SJCRH30 (cell line): ENCODE measurements at regions not wholly inside any gene's neighbourhood (a gene's known extent, or its start where the extent isn't known, plus 50 kb on each side); places are given as distances from the start of the nearest gene placed in this dataset.
"Not testable (repeated sequence)": the region's sequence is repeated elsewhere in the genome, so short reads cannot be mapped to it uniquely, and the experiment has no call there.

ENCODE experiments used
- DNase-seq, 2 experiments: peaks; one replicate each; pipeline ENCODE4 v3.0.0-alpha.2; 2015 to 2020
- H3K27ac ChIP-seq: fragments of 250-450 bp; sonication (Bioruptor Pico); 2 replicates; pipeline ENCODE4 v1.5.1; 2020; ENCODE audit warnings: mild to moderate bottlenecking, moderate library complexity
- H3K27me3 ChIP-seq: fragments of 250-450 bp; sonication (Bioruptor Pico); 2 replicates; pipeline ENCODE4 v1.5.1; 2020; ENCODE audit warnings: mild to moderate bottlenecking, moderate library complexity
- H3K36me3 ChIP-seq: fragments of 250-450 bp; sonication (Bioruptor Pico); 2 replicates; pipeline ENCODE4 v1.5.1; 2020; ENCODE audit warnings: mild to moderate bottlenecking, moderate library complexity
- H3K4me1 ChIP-seq: fragments of 250-450 bp; sonication (Bioruptor Pico); 2 replicates; pipeline ENCODE4 v1.5.1; 2020; ENCODE audit warnings: mild to moderate bottlenecking, moderate library complexity
- H3K4me3 ChIP-seq: fragments of 250-450 bp; sonication (Bioruptor Pico); 2 replicates; pipeline ENCODE4 v1.5.1; 2020; ENCODE audit warnings: mild to moderate bottlenecking, moderate library complexity
- H3K9me3 ChIP-seq: fragments of 250-450 bp; sonication (Bioruptor Pico); replicated peaks from 2 replicates; pipeline ENCODE4 v1.5.1; 2020; ENCODE audit warnings: mild to moderate bottlenecking, moderate library complexity

- H3K4me3 ChIP-seq, result no peak overlapping the region
- DNase-seq, result no peak
- no peaks in the 10 kb centered on the region; the same call in 1 of the 2 replicates for H3K9me3 ChIP-seq
- H3K27ac ChIP-seq, result no peak overlapping the region
- H3K36me3 ChIP-seq, result no peaks in the 10 kb centered on the region
- no peaks in the 10 kb centered on the region for H3K4me1 ChIP-seq
- H3K27me3 ChIP-seq, result no peaks in the 10 kb centered on the region; the same call in 1 of the 2 replicates
Measured at GRCh38 chr1:213767683-213768082, 220.1 kb upstream of the PROX1 start.

GRCh38 chr1:213772128-213773063, 215.4 kb upstream of the PROX1 start:
- Histone ChIP-seq H3K27ac (no peak overlapping the region), H3K4me3 (no peak overlapping the region), H3K27me3 (peaks cover 2% of the 10 kb centered on the region; the same call in 1 of the 2 replicates), H3K4me1 (no peaks in the 10 kb centered on the region), H3K36me3 (no peaks in the 10 kb centered on the region), H3K9me3 (no peaks in the 10 kb centered on the region; the same call in 1 of the 2 replicates)
- DNase-seq, result no peak

- Histone ChIP-seq H3K4me1 (no peaks in the 10 kb centered on the region), H3K9me3 (no peaks in the 10 kb centered on the region), H3K27ac (no peak overlapping the region), H3K27me3 (0 out of 2 replicates have a peak, but pooled peaks cover 2% of the 10 kb centered on the region), H3K36me3 (no peaks in the 10 kb centered on the region), H3K4me3 (no peak overlapping the region)
- DNase-seq, result no peak
Measured at GRCh38 chr1:213773975-213774374, 213.8 kb upstream of the PROX1 start.

GRCh38 chr1:213776969-213777368, 210.8 kb upstream of the PROX1 start:
- Histone ChIP-seq H3K9me3 (no peaks in the 10 kb centered on the region), H3K27ac (no peak overlapping the region), H3K27me3 (0 out of 2 replicates have a peak, but pooled peaks cover 2% of the 10 kb centered on the region), H3K4me3 (no peak overlapping the region), H3K4me1 (no peaks in the 10 kb centered on the region), H3K36me3 (no peaks in the 10 kb centered on the region)
- no peak for DNase-seq

GRCh38 chr1:213779228-213779627, 208.5 kb upstream of the PROX1 start:
- DNase-seq, result no peak
- Histone ChIP-seq H3K27me3 (0 out of 2 replicates have a peak, but pooled peaks cover 2% of the 10 kb centered on the region), H3K27ac (no peak overlapping the region), H3K4me3 (no peak overlapping the region), H3K9me3 (no peaks in the 10 kb centered on the region), H3K36me3 (no peaks in the 10 kb centered on the region), H3K4me1 (no peaks in the 10 kb centered on the region)

- no peak overlapping the region for H3K4me3 ChIP-seq
- peak in 1 of 2 experiments; percentile 8 for DNase-seq
- no peak overlapping the region for H3K27ac ChIP-seq
- no peaks in the 10 kb centered on the region for H3K9me3 ChIP-seq
- H3K36me3 ChIP-seq, result no peaks in the 10 kb centered on the region
- H3K27me3 ChIP-seq, result no peaks in the 10 kb centered on the region
- no peaks in the 10 kb centered on the region for H3K4me1 ChIP-seq
Measured at GRCh38 chr1:213782941-213783672, 204.7 kb upstream of the PROX1 start.

GRCh38 chr1:213783893-213784292, 203.9 kb upstream of the PROX1 start:
- DNase-seq, result peak in 1 of 2 experiments; percentile 9
- no peaks in the 10 kb centered on the region for H3K9me3 ChIP-seq
- H3K36me3 ChIP-seq, result no peaks in the 10 kb centered on the region
- no peaks in the 10 kb centered on the region for H3K27me3 ChIP-seq
- no peak overlapping the region for H3K27ac ChIP-seq
- H3K4me1 ChIP-seq, result peaks cover 4% of the 10 kb centered on the region; the same call in 1 of the 2 replicates
- no peak overlapping the region for H3K4me3 ChIP-seq

GRCh38 chr1:213786683-213787082, 201.1 kb upstream of the PROX1 start:
- peaks cover 4% of the 10 kb centered on the region; the same call in 1 of the 2 replicates for H3K4me1 ChIP-seq
- H3K36me3 ChIP-seq, result no peaks in the 10 kb centered on the region
- no peak overlapping the region for H3K27ac ChIP-seq
- H3K4me3 ChIP-seq, result no peak overlapping the region
- H3K9me3 ChIP-seq, result no peaks in the 10 kb centered on the region
- no peaks in the 10 kb centered on the region for H3K27me3 ChIP-seq
- no peak for DNase-seq

- DNase-seq, result no peak
- Histone ChIP-seq H3K9me3 (no peaks in the 10 kb centered on the region), H3K27me3 (no peaks in the 10 kb centered on the region), H3K27ac (no peak overlapping the region), H3K4me1 (peaks cover 4% of the 10 kb centered on the region; the same call in 1 of the 2 replicates), H3K4me3 (no peak overlapping the region), H3K36me3 (no peaks in the 10 kb centered on the region)
Measured at GRCh38 chr1:213790565-213790964, 197.2 kb upstream of the PROX1 start.

GRCh38 chr1:213793482-213794067, 194.2 kb upstream of the PROX1 start:
- no peak for DNase-seq
- H3K36me3 ChIP-seq, result no peaks in the 10 kb centered on the region
- H3K9me3 ChIP-seq, result 0 out of 2 replicates have a peak, but pooled peaks cover 2% of the 10 kb centered on the region
- peaks cover 2% of the 10 kb centered on the region; the same call in 1 of the 2 replicates for H3K4me1 ChIP-seq
- H3K4me3 ChIP-seq, result no peak overlapping the region
- no peaks in the 10 kb centered on the region for H3K27me3 ChIP-seq
- H3K27ac ChIP-seq, result no peak overlapping the region

GRCh38 chr1:213796525-213796924, 191.2 kb upstream of the PROX1 start:
- Histone ChIP-seq H3K4me1 (no peaks in the 10 kb centered on the region), H3K27ac (no peak overlapping the region), H3K27me3 (no peaks in the 10 kb centered on the region), H3K36me3 (no peaks in the 10 kb centered on the region), H3K4me3 (no peak overlapping the region), H3K9me3 (0 out of 2 replicates have a peak, but pooled peaks cover 2% of the 10 kb centered on the region)
- no peak for DNase-seq

- not testable (repeated sequence) for H3K4me1 ChIP-seq, H3K27ac ChIP-seq, H3K9me3 ChIP-seq, H3K4me3 ChIP-seq, H3K27me3 ChIP-seq, H3K36me3 ChIP-seq, DNase-seq
Measured at GRCh38 chr1:213808288-213808687, 179.5 kb upstream of the PROX1 start.

GRCh38 chr1:213817156-213817555, 170.6 kb upstream of the PROX1 start:
- H3K4me1 ChIP-seq, result peaks cover 31% of the 10 kb centered on the region
- no peak for DNase-seq
- no peak overlapping the region for H3K4me3 ChIP-seq
- no peaks in the 10 kb centered on the region for H3K27me3 ChIP-seq
- no peak overlapping the region for H3K27ac ChIP-seq
- no peaks in the 10 kb centered on the region for H3K36me3 ChIP-seq
- H3K9me3 ChIP-seq, result peaks cover 3% of the 10 kb centered on the region; the same call in 1 of the 2 replicates

GRCh38 chr1:213820362-213821149, 167.2 kb upstream of the PROX1 start:
- peak overlapping the region; percentile 99 for H3K27ac ChIP-seq
- H3K4me1 ChIP-seq, result peaks cover 38% of the 10 kb centered on the region
- H3K9me3 ChIP-seq, result peaks cover 3% of the 10 kb centered on the region; the same call in 1 of the 2 replicates
- peak; percentile 53 to 80 for DNase-seq
- H3K27me3 ChIP-seq, result no peaks in the 10 kb centered on the region
- H3K36me3 ChIP-seq, result no peaks in the 10 kb centered on the region
- 0 out of 2 replicates have a peak overlapping the region, but pooled peaks have one; percentile 7 for H3K4me3 ChIP-seq
